ENCODE measurements at regions not wholly inside any gene's neighbourhood (a gene's known extent, or its start where the extent isn't known, plus 50 kb on each side); places are given as distances from the start of the nearest gene placed in this dataset.

GRCh38 chr4:148827781-148828180, 385.6 kb upstream of the NR3C2 start:
- DNase-seq, result no peak
- peaks cover 4% of the 10 kb centered on the region for H3K9me3 Mint-ChIP-seq
- CTCF ChIA-PET, result no interaction called here
- H3K4me3 Mint-ChIP-seq, result no peak overlapping the region
- no peaks in the 10 kb centered on the region for H3K4me1 Mint-ChIP-seq (ENCODE audit: low read depth)
- intact Hi-C loops (cut with micrococcal nuclease), result no loop called here
- no peaks in the 10 kb centered on the region for H3K27me3 Mint-ChIP-seq (ENCODE audit: low read depth)
- no peak overlapping the region for H3K27ac Mint-ChIP-seq
- no peaks in the 10 kb centered on the region for H3K36me3 Mint-ChIP-seq (ENCODE audit: low read depth)

- no peaks in the 10 kb centered on the region for H3K36me3 Mint-ChIP-seq (ENCODE audit: low read depth)
- H3K9me3 Mint-ChIP-seq, result no peaks in the 10 kb centered on the region
- no peak overlapping the region for H3K4me3 Mint-ChIP-seq
- CTCF ChIA-PET, result no interaction called here
- intact Hi-C loops (cut with micrococcal nuclease), result no loop called here
- no peaks in the 10 kb centered on the region for H3K27me3 Mint-ChIP-seq (ENCODE audit: low read depth)
- no peaks in the 10 kb centered on the region for H3K4me1 Mint-ChIP-seq (ENCODE audit: low read depth)
- DNase-seq, result no peak
- no peak overlapping the region for H3K27ac Mint-ChIP-seq
These were observed 381.2 kb upstream of the NR3C2 start for GRCh38 chr4:148823419-148823769.

GRCh38 chr4:148822572-148823418, 380.6 kb upstream of the NR3C2 start:
- Mint-ChIP-seq H3K27ac (no peak overlapping the region), H3K4me1 (ENCODE audit: low read depth) (no peaks in the 10 kb centered on the region), H3K9me3 (no peaks in the 10 kb centered on the region), H3K4me3 (no peak overlapping the region), H3K27me3 (ENCODE audit: low read depth) (no peaks in the 10 kb centered on the region), H3K36me3 (ENCODE audit: low read depth) (no peaks in the 10 kb centered on the region)
- CTCF ChIA-PET, result no interaction called here
- intact Hi-C loops (cut with micrococcal nuclease), result no loop called here
- no peak for DNase-seq

- Mint-ChIP-seq H3K4me1 (ENCODE audit: low read depth) (no peaks in the 10 kb centered on the region), H3K27ac (no peak overlapping the region), H3K36me3 (ENCODE audit: low read depth) (no peaks in the 10 kb centered on the region), H3K27me3 (ENCODE audit: low read depth) (no peaks in the 10 kb centered on the region), H3K9me3 (peaks cover 7% of the 10 kb centered on the region), H3K4me3 (no peak overlapping the region)
- intact Hi-C loops (cut with micrococcal nuclease), result no loop called here
- CTCF ChIA-PET, result no interaction called here
- no peak for DNase-seq
These were observed 371.8 kb upstream of the NR3C2 start for GRCh38 chr4:148814030-148814429.

GRCh38 chr4:148813289-148813688, 371.1 kb upstream of the NR3C2 start:
- no peak overlapping the region for H3K27ac Mint-ChIP-seq
- no peaks in the 10 kb centered on the region for H3K4me1 Mint-ChIP-seq (ENCODE audit: low read depth)
- CTCF ChIA-PET, result no interaction called here
- H3K27me3 Mint-ChIP-seq (ENCODE audit: low read depth), result no peaks in the 10 kb centered on the region
- no peak overlapping the region for H3K4me3 Mint-ChIP-seq
- peaks cover 7% of the 10 kb centered on the region for H3K9me3 Mint-ChIP-seq
- intact Hi-C loops (cut with micrococcal nuclease), result no loop called here
- no peaks in the 10 kb centered on the region for H3K36me3 Mint-ChIP-seq (ENCODE audit: low read depth)
- no peak for DNase-seq

- Mint-ChIP-seq H3K9me3 (peaks cover 7% of the 10 kb centered on the region), H3K27ac (no peak overlapping the region), H3K4me3 (no peak overlapping the region), H3K36me3 (ENCODE audit: low read depth) (no peaks in the 10 kb centered on the region), H3K4me1 (ENCODE audit: low read depth) (no peaks in the 10 kb centered on the region), H3K27me3 (ENCODE audit: low read depth) (no peaks in the 10 kb centered on the region)
- CTCF ChIA-PET, result no interaction called here
- intact Hi-C loops (cut with micrococcal nuclease), result no loop called here
- DNase-seq, result no peak
These were observed 369.9 kb upstream of the NR3C2 start for GRCh38 chr4:148812101-148812500.

GRCh38 chr4:148810461-148810860, 368.2 kb upstream of the NR3C2 start:
- H3K27me3 Mint-ChIP-seq (ENCODE audit: low read depth), result peaks cover 2% of the 10 kb centered on the region
- no peaks in the 10 kb centered on the region for H3K4me1 Mint-ChIP-seq (ENCODE audit: low read depth)
- H3K9me3 Mint-ChIP-seq, result peaks cover 1% of the 10 kb centered on the region
- DNase-seq, result no peak
- CTCF ChIA-PET, result no interaction called here
- no peak overlapping the region for H3K27ac Mint-ChIP-seq
- H3K4me3 Mint-ChIP-seq, result no peak overlapping the region
- H3K36me3 Mint-ChIP-seq (ENCODE audit: low read depth), result no peaks in the 10 kb centered on the region
- intact Hi-C loops (cut with micrococcal nuclease), result no loop called here

GRCh38 chr4:148808416-148808815, 366.2 kb upstream of the NR3C2 start:
- no peak for DNase-seq
- no peaks in the 10 kb centered on the region for H3K4me1 Mint-ChIP-seq (ENCODE audit: low read depth)
- no peak overlapping the region for H3K27ac Mint-ChIP-seq
- CTCF ChIA-PET, result no interaction called here
- no peaks in the 10 kb centered on the region for H3K36me3 Mint-ChIP-seq (ENCODE audit: low read depth)
- peaks cover 1% of the 10 kb centered on the region for H3K9me3 Mint-ChIP-seq
- H3K4me3 Mint-ChIP-seq, result no peak overlapping the region
- intact Hi-C loops (cut with micrococcal nuclease), result no loop called here
- H3K27me3 Mint-ChIP-seq (ENCODE audit: low read depth), result peaks cover 5% of the 10 kb centered on the region

GRCh38 chr4:148800940-148801339, 358.7 kb upstream of the NR3C2 start:
- CTCF ChIA-PET, result no interaction called here
- H3K4me3 Mint-ChIP-seq, result no peak overlapping the region
- no peaks in the 10 kb centered on the region for H3K9me3 Mint-ChIP-seq
- intact Hi-C loops (cut with micrococcal nuclease), result no loop called here
- no peaks in the 10 kb centered on the region for H3K36me3 Mint-ChIP-seq (ENCODE audit: low read depth)
- peaks cover 5% of the 10 kb centered on the region for H3K27me3 Mint-ChIP-seq (ENCODE audit: low read depth)
- no peak overlapping the region for H3K27ac Mint-ChIP-seq
- H3K4me1 Mint-ChIP-seq (ENCODE audit: low read depth), result no peaks in the 10 kb centered on the region
- no peak for DNase-seq

GRCh38 chr4:148800336-148800885, 358.2 kb upstream of the NR3C2 start:
- intact Hi-C loops (cut with micrococcal nuclease), result no loop called here
- DNase-seq, result no peak
- Mint-ChIP-seq H3K27me3 (ENCODE audit: low read depth) (peaks cover 3% of the 10 kb centered on the region), H3K27ac (no peak overlapping the region), H3K36me3 (ENCODE audit: low read depth) (no peaks in the 10 kb centered on the region), H3K4me1 (ENCODE audit: low read depth) (no peaks in the 10 kb centered on the region), H3K9me3 (no peaks in the 10 kb centered on the region), H3K4me3 (no peak overlapping the region)
- CTCF ChIA-PET, result no interaction called here

- intact Hi-C loops (cut with micrococcal nuclease), result no loop called here
- Mint-ChIP-seq H3K4me3 (no peak overlapping the region), H3K4me1 (ENCODE audit: low read depth) (no peaks in the 10 kb centered on the region), H3K27ac (no peak overlapping the region), H3K27me3 (ENCODE audit: low read depth) (peaks cover 4% of the 10 kb centered on the region), H3K36me3 (ENCODE audit: low read depth) (no peaks in the 10 kb centered on the region), H3K9me3 (no peaks in the 10 kb centered on the region)
- no peak for DNase-seq
- CTCF ChIA-PET, result interaction anchor here (0.5 to 0.6 kb wide), 2 partner anchors 80 to 120 kb away, joined by 3 read pairs; no protein-coding TSS in a partner anchor
These were observed 353.1 kb upstream of the NR3C2 start for GRCh38 chr4:148795156-148795864.

- H3K4me1 Mint-ChIP-seq (ENCODE audit: low read depth), result no peaks in the 10 kb centered on the region
- H3K9me3 Mint-ChIP-seq, result no peaks in the 10 kb centered on the region
- H3K36me3 Mint-ChIP-seq (ENCODE audit: low read depth), result no peaks in the 10 kb centered on the region
- intact Hi-C loops (cut with micrococcal nuclease), result no loop called here
- DNase-seq, result no peak
- H3K27ac Mint-ChIP-seq, result no peak overlapping the region
- H3K4me3 Mint-ChIP-seq, result no peak overlapping the region
- peaks cover 4% of the 10 kb centered on the region for H3K27me3 Mint-ChIP-seq (ENCODE audit: low read depth)
- CTCF ChIA-PET, result interaction anchor here (0.6 kb wide), 1 partner anchor 242 kb away, joined by 3 read pairs; no protein-coding TSS in a partner anchor
These were observed 351.0 kb upstream of the NR3C2 start for GRCh38 chr4:148793221-148793620.

GRCh38 chr4:148790691-148791090, 348.5 kb upstream of the NR3C2 start:
- DNase-seq, result no peak
- Mint-ChIP-seq H3K4me3 (no peak overlapping the region), H3K9me3 (no peaks in the 10 kb centered on the region), H3K4me1 (ENCODE audit: low read depth) (no peaks in the 10 kb centered on the region), H3K27me3 (ENCODE audit: low read depth) (peaks cover 4% of the 10 kb centered on the region), H3K36me3 (ENCODE audit: low read depth) (no peaks in the 10 kb centered on the region), H3K27ac (no peak overlapping the region)
- CTCF ChIA-PET, result no interaction called here
- intact Hi-C loops (cut with micrococcal nuclease), result no loop called here
